GM12878 (cell line): ENCODE measurements at regions not wholly inside any gene's neighbourhood (a gene's known extent, or its start where the extent isn't known, plus 50 kb on each side); places are given as distances from the start of the nearest gene placed in this dataset.

Experiments
- ATF2 ChIP-seq: IDR thresholded peaks from 2 replicates; pipeline ENCODE4 v1.6.1; 2012; ENCODE audit warnings: low read length, inconsistent platforms
- BCLAF1 ChIP-seq: fragments of 450-650 bp; IDR thresholded peaks from 2 replicates; pipeline ENCODE4 v1.6.1; 2017; ENCODE audit warnings: antibody characterized with exemption, mild to moderate bottlenecking, moderate library complexity
- CBFB ChIP-seq: IDR thresholded peaks from 2 replicates; pipeline ENCODE4 v1.6.1; 2016; ENCODE audit warnings: antibody characterized with exemption, low read depth
- CHD1 ChIP-seq: IDR thresholded peaks from 2 replicates; pipeline ENCODE4 v1.6.1; 2012; ENCODE audit warnings: low read depth, low read length, improper control_type of control experiment
- EGR1 ChIP-seq, 2 experiments: IDR thresholded peaks; 1 replicate in 1 of 2; 2 replicates in 1 of 2; pipeline ENCODE4 v1.6.1; 2011 to 2012; ENCODE audit warnings: low read depth in 2 of 2, low read length in 2 of 2, borderline replicate concordance in 1 of 2, mild to moderate bottlenecking in 1 of 2, moderate library complexity in 1 of 2
- EP300 ChIP-seq, 2 experiments: fragments of 150-350 bp in 1 of 2; IDR thresholded peaks; 2 replicates each; pipeline ENCODE4 v1.6.1; 2011 to 2012; ENCODE audit warnings: low read depth in 2 of 2, low read length in 2 of 2, borderline replicate concordance in 1 of 2, improper control_type of control experiment in 1 of 2, inconsistent platforms in 1 of 2; ENCODE audit not compliant: control insufficient read depth in 1 of 2
- ETV6 ChIP-seq, 2 experiments: fragments of 450-650 bp in 1 of 2; IDR thresholded peaks in 1 of 2; conservative IDR thresholded peaks in 1 of 2; 2 replicates each; pipeline ENCODE4 v1.6.1; 2014; ENCODE audit warnings: antibody characterized with exemption in 1 of 2, borderline replicate concordance in 1 of 2, low read depth in 1 of 2, mild to moderate bottlenecking in 1 of 2, moderate library complexity in 1 of 2
- EZH2 ChIP-seq: IDR thresholded peaks from 2 replicates; pipeline ENCODE4 v1.6.1; 2012; ENCODE audit warnings: low read depth, mild to moderate bottlenecking, control low read depth, inconsistent platforms, low read length, borderline replicate concordance; ENCODE audit not compliant: control insufficient read depth
- IKZF2 ChIP-seq, 2 experiments: fragments of 450-650 bp; IDR thresholded peaks; 2 replicates each; pipeline ENCODE4 v1.6.1; 2017; ENCODE audit warnings: mild to moderate bottlenecking in 2 of 2, moderate library complexity in 2 of 2
- MTA3 ChIP-seq: IDR thresholded peaks from 2 replicates; pipeline ENCODE4 v1.6.1; 2012; ENCODE audit warnings: low read length, inconsistent platforms, borderline replicate concordance
- MYC ChIP-seq: IDR thresholded peaks from 2 replicates; pipeline ENCODE4 v1.6.1; 2011; ENCODE audit warnings: mild to moderate bottlenecking, low read length, moderate library complexity, inconsistent platforms; ENCODE audit not compliant: insufficient read depth, insufficient replicate concordance, insufficient read length, severe bottlenecking
- NBN ChIP-seq: fragments of 450-650 bp; IDR thresholded peaks from 2 replicates; pipeline ENCODE4 v1.6.1; 2016
- NFIC ChIP-seq: IDR thresholded peaks from 2 replicates; pipeline ENCODE4 v1.6.1; 2012; ENCODE audit warnings: low read depth, mild to moderate bottlenecking, inconsistent platforms, low read length, moderate library complexity
- PAX8 ChIP-seq: fragments of 450-650 bp; IDR thresholded peaks from 2 replicates; pipeline ENCODE4 v1.6.1; 2017; ENCODE audit warnings: mild to moderate bottlenecking, moderate library complexity
- POLR2AphosphoS2 ChIP-seq: IDR thresholded peaks from 2 replicates; pipeline ENCODE4 v1.6.1; 2011; ENCODE audit warnings: low read depth, mild to moderate bottlenecking, low read length, improper control_type of control experiment, moderate library complexity
- RAD21 ChIP-seq: IDR thresholded peaks from 2 replicates; pipeline ENCODE4 v1.6.1; 2011; ENCODE audit warnings: mild to moderate bottlenecking, low read depth, low read length, moderate library complexity; ENCODE audit not compliant: insufficient read depth
- SKIL ChIP-seq: fragments of 450-650 bp; IDR thresholded peaks from 2 replicates; pipeline ENCODE4 v1.6.1; 2017; ENCODE audit warnings: mild to moderate bottlenecking, low read depth, inconsistent platforms; ENCODE audit not compliant: poor library complexity, severe bottlenecking
- SPI1 ChIP-seq: IDR thresholded peaks from 2 replicates; pipeline ENCODE4 v1.6.1; 2011; ENCODE audit warnings: low read depth, mild to moderate bottlenecking, low read length, moderate library complexity, borderline replicate concordance; ENCODE audit not compliant: insufficient read depth
- SREBF1 ChIP-seq: IDR thresholded peaks from 2 replicates; pipeline ENCODE4 v1.6.1; 2012; ENCODE audit warnings: mild to moderate bottlenecking, low read length
- SREBF2 ChIP-seq: IDR thresholded peaks from 2 replicates; pipeline ENCODE4 v1.6.1; 2012; ENCODE audit warnings: mild to moderate bottlenecking, low read length
- YY1 ChIP-seq: IDR thresholded peaks from 2 replicates; pipeline ENCODE4 v1.6.1; 2011; ENCODE audit warnings: low read depth, mild to moderate bottlenecking, low read length
- ZBTB33 ChIP-seq: fragments of 450-650 bp; IDR thresholded peaks from 2 replicates; pipeline ENCODE4 v1.6.1; 2017; ENCODE audit warnings: mild to moderate bottlenecking

GRCh38 chr20:40156600-40157317 lies 532.3 kb downstream of the MAFB start (continued):
- TF ChIP-seq SREBF2 = no peak
- TF ChIP-seq IKZF2 (IDR thresholded peaks at IDR 0.05) = peak; percentile 79 to 91
- no peak for TF ChIP-seq BCLAF1
- no peak for TF ChIP-seq SREBF1
- TF ChIP-seq CBFB = no peak
- no peak for TF ChIP-seq NBN
- TF ChIP-seq SPI1 = no peak
- TF ChIP-seq EP300 (IDR thresholded peaks at IDR 0.05; ENCODE audit: borderline replicate concordance in 1 of 2, control insufficient read depth in 1 of 2, low read depth in 2 of 2, low read length in 2 of 2) = peak in 1 of 2 experiments; percentile 90; a peak in 2 of 4 replicates
- TF ChIP-seq EGR1 (IDR thresholded peaks at IDR 0.05; ENCODE audit: borderline replicate concordance in 1 of 2, low read depth in 2 of 2, low read length in 2 of 2) = peak in 1 of 2 experiments; percentile 65; a peak in 1 of 3 replicates
- TF ChIP-seq EZH2 = no peak
- TF ChIP-seq YY1 = no peak
- TF ChIP-seq CHD1 = no peak
- peak in 1 of 2 experiments; percentile 91; a peak in 2 of 4 replicates for TF ChIP-seq ETV6 (conservative IDR thresholded peaks at IDR 0.05 in 1 of 2, IDR thresholded peaks at IDR 0.05 in 1 of 2; ENCODE audit: borderline replicate concordance in 1 of 2, low read depth in 1 of 2)
- peak; percentile 77 for TF ChIP-seq ATF2
- TF ChIP-seq ZBTB33 = no peak
- TF ChIP-seq RAD21 = no peak
- peak; percentile 93 for TF ChIP-seq NFIC
- TF ChIP-seq MTA3 = no peak
- TF ChIP-seq SKIL = peak; percentile 47
- TF ChIP-seq POLR2AphosphoS2 = no peak
- no peak for TF ChIP-seq PAX8
- TF ChIP-seq MYC = no peak
